ENCODE measurements at regions not wholly inside any gene's neighbourhood (a gene's known extent, or its start where the extent isn't known, plus 50 kb on each side); places are given as distances from the start of the nearest gene placed in this dataset.
"Not testable (repeated sequence)": the region's sequence is repeated elsewhere in the genome, so short reads cannot be mapped to it uniquely, and the experiment has no call there.

- not testable (repeated sequence) for TF ChIP-seq POLR2A (IDR thresholded peaks at IDR 0.05)
- TF ChIP-seq, protein P1, sequence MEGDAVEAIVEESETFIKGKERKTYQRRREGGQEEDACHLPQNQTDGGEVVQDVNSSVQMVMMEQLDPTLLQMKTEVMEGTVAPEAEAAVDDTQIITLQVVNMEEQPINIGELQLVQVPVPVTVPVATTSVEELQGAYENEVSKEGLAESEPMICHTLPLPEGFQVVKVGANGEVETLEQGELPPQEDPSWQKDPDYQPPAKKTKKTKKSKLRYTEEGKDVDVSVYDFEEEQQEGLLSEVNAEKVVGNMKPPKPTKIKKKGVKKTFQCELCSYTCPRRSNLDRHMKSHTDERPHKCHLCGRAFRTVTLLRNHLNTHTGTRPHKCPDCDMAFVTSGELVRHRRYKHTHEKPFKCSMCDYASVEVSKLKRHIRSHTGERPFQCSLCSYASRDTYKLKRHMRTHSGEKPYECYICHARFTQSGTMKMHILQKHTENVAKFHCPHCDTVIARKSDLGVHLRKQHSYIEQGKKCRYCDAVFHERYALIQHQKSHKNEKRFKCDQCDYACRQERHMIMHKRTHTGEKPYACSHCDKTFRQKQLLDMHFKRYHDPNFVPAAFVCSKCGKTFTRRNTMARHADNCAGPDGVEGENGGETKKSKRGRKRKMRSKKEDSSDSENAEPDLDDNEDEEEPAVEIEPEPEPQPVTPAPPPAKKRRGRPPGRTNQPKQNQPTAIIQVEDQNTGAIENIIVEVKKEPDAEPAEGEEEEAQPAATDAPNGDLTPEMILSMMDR (IDR thresholded peaks at IDR 0.05): not testable (repeated sequence)
These were observed 154.0 kb downstream of the ZNF37A start for GRCh38 chr10:38248113-38248512.

Data from thyroid gland (tissue), 4 donors.